Sigmoid colon (tissue), 4 donors: ENCODE measurements at regions not wholly inside any gene's neighbourhood (a gene's known extent, or its start where the extent isn't known, plus 50 kb on each side); places are given as distances from the start of the nearest gene placed in this dataset.
"Not testable (repeated sequence)": the region's sequence is repeated elsewhere in the genome, so short reads cannot be mapped to it uniquely, and the experiment has no call there.

Experiments
- CTCF ChIP-seq, 4 experiments: fragments of 450-650 bp in 3 of 4; fragments of 200-600 bp in 1 of 4; IDR thresholded peaks; one replicate each; pipeline ENCODE4 v1.5.1; 2016 to 2019; ENCODE audit warnings: antibody characterized with exemption in 4 of 4, mild to moderate bottlenecking in 3 of 4, moderate library complexity in 2 of 4
- EP300 ChIP-seq, 4 donors: sonication (generic); formaldehyde crosslinking; IDR thresholded peaks; one replicate each; pipeline ENCODE4 v1.6.1; 2017; ENCODE audit warnings: antibody characterized with exemption in 4 of 4
- POLR2A ChIP-seq, 2 donors: fragments of 450-650 bp; IDR thresholded peaks; one replicate each; pipeline ENCODE4 v1.6.1; 2016; ENCODE audit warnings: antibody characterized with exemption in 2 of 2, mild to moderate bottlenecking in 2 of 2, moderate library complexity in 2 of 2
- POLR2AphosphoS5 ChIP-seq, 4 donors: sonication (generic); formaldehyde crosslinking; IDR thresholded peaks; one replicate each; pipeline ENCODE4 v1.6.1; 2017; ENCODE audit warnings: antibody characterized with exemption in 4 of 4

DNA sequence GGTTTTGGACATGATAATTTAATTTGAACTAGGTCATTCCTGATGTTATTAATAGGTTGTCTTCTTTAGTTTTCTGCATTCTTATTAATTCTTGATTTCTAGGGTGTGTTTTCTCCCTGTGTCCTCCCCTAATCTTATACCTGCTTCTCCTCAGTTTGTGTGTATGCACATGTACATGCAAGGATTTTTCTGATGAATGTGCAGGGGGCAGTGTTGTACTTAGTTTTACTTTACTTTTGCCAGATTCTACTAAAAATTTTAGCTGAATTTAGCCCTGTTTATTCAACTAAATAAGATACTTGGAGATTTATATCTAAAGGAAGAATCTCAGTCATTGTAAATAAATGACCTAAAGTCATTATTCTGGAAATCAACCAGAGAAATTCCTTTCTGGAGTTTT is 144.8 kb downstream of the SEPTIN7 start:
- not testable (repeated sequence) for TF ChIP-seq CTCF, POLR2A, EP300, POLR2AphosphoS5 (IDR thresholded peaks at IDR 0.05)
